Smooth muscle cell (in vitro differentiated cells): ENCODE measurements at regions not wholly inside any gene's neighbourhood (a gene's known extent, or its start where the extent isn't known, plus 50 kb on each side); places are given as distances from the start of the nearest gene placed in this dataset.

Experiments
- DNase-seq: peaks from one replicate; lab custom pipeline; 2025; ENCODE audit not compliant: unreplicated experiment; lab: John Stamatoyannopoulos, UW
- H2AFZ ChIP-seq: fragments of 200-600 bp; sonication (generic); 2 replicates; pipeline ENCODE4 v1.6.0; 2016; ENCODE audit warnings: antibody characterized with exemption, low read depth, mild to moderate bottlenecking
- H3F3A ChIP-seq: fragments of 200-600 bp; sonication (generic); 2 replicates; pipeline ENCODE4 v1.6.0; 2017; ENCODE audit warnings: antibody characterized with exemption, low read depth
- H3K27ac ChIP-seq: fragments of 200-600 bp; sonication (generic); 2 replicates; pipeline ENCODE4 v1.5.1; 2016; ENCODE audit warnings: low read depth, mild to moderate bottlenecking
- H3K27me3 ChIP-seq: fragments of 200-600 bp; sonication (generic); 2 replicates; pipeline ENCODE4 v1.6.1; 2016; ENCODE audit warnings: low read depth, mild to moderate bottlenecking
- H3K36me3 ChIP-seq: fragments of 200-600 bp; sonication (generic); 2 replicates; pipeline ENCODE4 v1.5.1; 2016; ENCODE audit warnings: low read depth
- H3K4me1 ChIP-seq: fragments of 200-600 bp; sonication (generic); 2 replicates; pipeline ENCODE4 v1.5.1; 2016; ENCODE audit warnings: low read depth
- H3K4me2 ChIP-seq: fragments of 200-600 bp; sonication (generic); 2 replicates; pipeline ENCODE4 v1.6.0; 2016; ENCODE audit warnings: mild to moderate bottlenecking
- H3K4me3 ChIP-seq: fragments of 200-600 bp; sonication (generic); 2 replicates; pipeline ENCODE4 v1.5.1; 2016; ENCODE audit warnings: mild to moderate bottlenecking
- H3K79me2 ChIP-seq: fragments of 200-600 bp; sonication (generic); 2 replicates; pipeline ENCODE4 v1.6.0; 2016; ENCODE audit warnings: low read depth, mild to moderate bottlenecking
- H3K9ac ChIP-seq: fragments of 200-600 bp; sonication (generic); 2 replicates; pipeline ENCODE4 v1.6.0; 2016; ENCODE audit warnings: low read depth
- H3K9me3 ChIP-seq: fragments of 200-600 bp; sonication (generic); replicated peaks from 2 replicates; pipeline ENCODE4 v1.5.1; 2016; ENCODE audit warnings: low read depth
- H4K20me1 ChIP-seq: fragments of 200-600 bp; sonication (generic); 2 replicates; pipeline ENCODE4 v1.6.0; 2016; ENCODE audit warnings: low read depth
- WGBS: methylation state at CpG from one replicate; pipeline ENCODE4 v1.1.7; 2016; ENCODE audit warnings: low lambda C conversion rate; 5-methylcytosine and 5-hydroxymethylcytosine counted together
- TF ChIP-seq, protein P1 (sequence below): fragments of 200-600 bp; sonication (generic); IDR thresholded peaks from 2 replicates; pipeline ENCODE4 v1.5.1; 2017; ENCODE audit warnings: borderline replicate concordance, mild to moderate bottlenecking, antibody characterized with exemption; ENCODE audit not compliant: insufficient read depth, poor library complexity, severe bottlenecking

DNA sequence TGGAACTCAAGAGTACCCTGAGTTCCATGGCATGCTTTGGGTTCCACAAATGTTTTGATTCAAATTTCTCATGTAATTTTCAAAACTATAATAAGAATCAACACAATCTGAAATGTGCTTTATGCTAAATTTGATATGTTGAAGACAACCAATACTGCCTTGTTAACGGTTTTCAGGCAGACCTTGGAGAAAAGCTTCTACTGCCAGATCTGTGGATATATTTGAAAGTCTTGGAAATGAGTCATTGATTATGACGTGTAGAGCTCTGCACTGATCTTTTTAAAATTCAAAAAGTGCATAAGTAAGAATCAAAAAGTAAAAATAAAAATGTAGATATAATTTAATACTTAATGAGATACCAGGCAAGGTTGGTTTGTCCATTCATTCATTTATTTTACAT is 74.0 kb upstream of the TNR start:
- H3F3A ChIP-seq: no peaks in the 10 kb centered on the region
- H2AFZ ChIP-seq: no peak overlapping the region
- H3K4me1 ChIP-seq: no peaks in the 10 kb centered on the region
- no peak overlapping the region for H3K9ac ChIP-seq
- H3K9me3 ChIP-seq: no peaks in the 10 kb centered on the region
- 72% methylated on average over 2 of the region's 2 CpGs for WGBS
- no peak overlapping the region for H3K27ac ChIP-seq
- no peaks in the 10 kb centered on the region for H3K36me3 ChIP-seq
- H3K27me3 ChIP-seq: no peaks in the 10 kb centered on the region
- H4K20me1 ChIP-seq: no peaks in the 10 kb centered on the region
- no peak for DNase-seq
- no peak overlapping the region for H3K4me3 ChIP-seq
- H3K79me2 ChIP-seq: no peaks in the 10 kb centered on the region
- TF ChIP-seq, protein P1, sequence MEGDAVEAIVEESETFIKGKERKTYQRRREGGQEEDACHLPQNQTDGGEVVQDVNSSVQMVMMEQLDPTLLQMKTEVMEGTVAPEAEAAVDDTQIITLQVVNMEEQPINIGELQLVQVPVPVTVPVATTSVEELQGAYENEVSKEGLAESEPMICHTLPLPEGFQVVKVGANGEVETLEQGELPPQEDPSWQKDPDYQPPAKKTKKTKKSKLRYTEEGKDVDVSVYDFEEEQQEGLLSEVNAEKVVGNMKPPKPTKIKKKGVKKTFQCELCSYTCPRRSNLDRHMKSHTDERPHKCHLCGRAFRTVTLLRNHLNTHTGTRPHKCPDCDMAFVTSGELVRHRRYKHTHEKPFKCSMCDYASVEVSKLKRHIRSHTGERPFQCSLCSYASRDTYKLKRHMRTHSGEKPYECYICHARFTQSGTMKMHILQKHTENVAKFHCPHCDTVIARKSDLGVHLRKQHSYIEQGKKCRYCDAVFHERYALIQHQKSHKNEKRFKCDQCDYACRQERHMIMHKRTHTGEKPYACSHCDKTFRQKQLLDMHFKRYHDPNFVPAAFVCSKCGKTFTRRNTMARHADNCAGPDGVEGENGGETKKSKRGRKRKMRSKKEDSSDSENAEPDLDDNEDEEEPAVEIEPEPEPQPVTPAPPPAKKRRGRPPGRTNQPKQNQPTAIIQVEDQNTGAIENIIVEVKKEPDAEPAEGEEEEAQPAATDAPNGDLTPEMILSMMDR: no peak
- no peak overlapping the region for H3K4me2 ChIP-seq

DNA sequence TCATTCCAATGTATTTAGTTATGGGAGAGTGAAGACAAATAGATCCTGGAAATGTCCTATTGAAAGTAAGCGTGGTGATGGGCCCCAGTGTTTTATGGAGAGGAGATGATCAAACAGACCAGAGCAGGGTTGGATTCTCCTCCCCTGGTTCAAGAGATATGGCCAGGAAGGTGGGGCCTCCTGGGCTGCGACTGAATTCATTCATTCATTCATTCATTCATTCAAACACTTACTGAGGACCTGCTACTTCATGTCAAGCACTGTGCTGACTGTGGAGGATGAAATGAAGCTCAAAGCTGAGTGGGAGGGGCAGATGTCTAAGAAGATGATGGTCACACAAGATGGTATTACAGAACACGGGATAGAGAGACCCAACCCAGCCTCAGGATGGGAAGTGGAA is 71.5 kb upstream of the TNR start:
- Histone ChIP-seq H3K27ac (no peak overlapping the region), H3K79me2 (no peaks in the 10 kb centered on the region), H4K20me1 (no peaks in the 10 kb centered on the region), H3K4me2 (no peak overlapping the region), H3K36me3 (no peaks in the 10 kb centered on the region), H3K4me3 (no peak overlapping the region), H3K27me3 (no peaks in the 10 kb centered on the region), H2AFZ (no peak overlapping the region), H3K4me1 (no peaks in the 10 kb centered on the region), H3F3A (no peaks in the 10 kb centered on the region), H3K9ac (no peak overlapping the region), H3K9me3 (no peaks in the 10 kb centered on the region)
- DNase-seq: no peak
- TF ChIP-seq, protein P1: no peak
- 55% methylated on average over 3 of the region's 3 CpGs for WGBS

DNA sequence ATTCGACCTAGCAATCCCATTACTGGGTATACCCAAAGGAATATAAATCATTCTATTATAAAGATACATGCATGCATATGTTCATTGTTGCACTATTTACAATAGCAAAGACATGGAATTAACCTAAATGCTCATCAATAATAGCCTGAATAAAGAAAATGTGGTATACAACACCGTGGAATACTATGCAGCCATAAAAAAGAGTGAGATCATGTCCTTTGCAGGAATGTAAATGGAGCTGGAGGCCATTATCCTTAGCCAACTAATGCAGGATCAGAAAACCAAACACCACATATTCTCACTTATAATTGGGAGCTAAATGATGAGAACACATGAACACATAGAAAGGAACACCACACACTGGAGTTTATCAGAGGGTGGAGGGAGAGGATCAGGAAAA is 69.5 kb upstream of the TNR start:
- WGBS: 82% methylated on average over 2 of the region's 2 CpGs
- H3K79me2 ChIP-seq: no peaks in the 10 kb centered on the region

DNA sequence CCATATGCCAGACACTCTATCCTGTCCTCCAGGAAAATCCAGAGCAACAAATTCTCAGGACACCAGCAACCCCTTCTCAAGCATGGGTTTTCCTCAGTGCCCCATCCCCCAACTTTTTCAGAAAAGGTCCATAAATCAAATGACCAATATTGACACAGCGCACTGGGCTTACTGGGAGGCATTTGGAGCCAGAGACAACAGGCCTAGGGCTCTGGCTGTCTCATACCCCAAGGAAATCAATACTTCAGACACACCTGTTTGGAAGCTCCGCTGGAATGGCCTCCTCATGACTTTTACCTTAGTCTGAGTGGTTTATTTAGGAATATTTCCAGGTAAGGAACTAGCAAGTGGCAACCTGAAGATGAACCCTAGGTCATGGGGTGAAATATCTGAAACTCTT is 66.9 kb upstream of the TNR start:
- peaks cover 21% of the 10 kb centered on the region for H3K27me3 ChIP-seq
- H4K20me1 ChIP-seq: no peaks in the 10 kb centered on the region
- H3K27ac ChIP-seq: no peak overlapping the region
- no peaks in the 10 kb centered on the region for H3K4me1 ChIP-seq
- no peaks in the 10 kb centered on the region for H3F3A ChIP-seq
- H3K4me2 ChIP-seq: no peak overlapping the region
- TF ChIP-seq, protein P1: no peak
- no peaks in the 10 kb centered on the region for H3K79me2 ChIP-seq
- no peak overlapping the region for H3K4me3 ChIP-seq
- H3K9ac ChIP-seq: no peak overlapping the region
- H3K36me3 ChIP-seq: no peaks in the 10 kb centered on the region
- no peaks in the 10 kb centered on the region for H3K9me3 ChIP-seq
- H2AFZ ChIP-seq: no peak overlapping the region
- 96% methylated on average over 2 of the region's 2 CpGs for WGBS
- no peak for DNase-seq

More for the DNA sequence above, 69.5 kb upstream of the TNR start:
- no peak overlapping the region for H3K27ac ChIP-seq
- no peak overlapping the region for H3K4me3 ChIP-seq
- no peak overlapping the region for H3K4me2 ChIP-seq
- H3K9me3 ChIP-seq: no peaks in the 10 kb centered on the region
- no peaks in the 10 kb centered on the region for H4K20me1 ChIP-seq
- H3K27me3 ChIP-seq: peaks cover 8% of the 10 kb centered on the region
- H2AFZ ChIP-seq: no peak overlapping the region
- no peaks in the 10 kb centered on the region for H3K36me3 ChIP-seq
- no peaks in the 10 kb centered on the region for H3K4me1 ChIP-seq
- no peak for DNase-seq
- TF ChIP-seq, protein P1: no peak
- H3K9ac ChIP-seq: no peak overlapping the region
- H3F3A ChIP-seq: no peaks in the 10 kb centered on the region
